ENCODE measurements at regions not wholly inside any gene's neighbourhood (a gene's known extent, or its start where the extent isn't known, plus 50 kb on each side); places are given as distances from the start of the nearest gene placed in this dataset.
A peak's percentile ranks its signal among the peaks of the same experiment; 100 is the strongest.
"Not testable (repeated sequence)": the region's sequence is repeated elsewhere in the genome, so short reads cannot be mapped to it uniquely, and the experiment has no call there.

DNA sequence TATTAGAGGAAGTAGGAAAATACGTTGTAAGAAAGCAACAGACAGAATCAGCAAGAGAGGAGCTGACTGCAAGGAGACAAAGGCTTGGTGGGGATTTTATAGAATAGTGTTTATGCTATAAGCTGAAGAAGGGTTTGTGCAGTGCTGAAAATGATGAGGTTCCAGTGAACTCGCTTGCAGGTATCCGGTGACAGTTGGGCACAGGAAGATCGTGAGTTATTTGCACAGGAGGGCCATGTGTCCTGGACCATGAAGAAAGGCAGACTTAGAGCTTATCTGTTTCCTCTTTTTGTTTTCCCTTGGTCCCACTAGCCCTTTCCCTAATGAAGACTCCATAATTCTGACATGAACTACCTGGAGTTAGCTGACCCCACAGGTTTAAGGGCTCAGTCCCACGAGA is 61.4 kb downstream of the NXNL2 start:
- no peak for DNase-seq
- in situ Hi-C loops (cut with HindIII; ENCODE audit: low pct_ligation_motif_present, low pct_unique_long_range_greater_than_20kb, low sequenced_read_pairs) = no loop called here

- no peak for DNase-seq
- in situ Hi-C loops (cut with HindIII; ENCODE audit: low pct_ligation_motif_present, low pct_unique_long_range_greater_than_20kb, low sequenced_read_pairs) = no loop called here
Observed at GRCh38 chr9:88604836-88605511, 70.0 kb downstream of the NXNL2 start.

GRCh38 chr9:88605512-88606362 is 70.8 kb downstream of the NXNL2 start:
- no peak for DNase-seq
- in situ Hi-C loops (cut with HindIII; ENCODE audit: low pct_ligation_motif_present, low pct_unique_long_range_greater_than_20kb, low sequenced_read_pairs) = no loop called here

- in situ Hi-C loops (cut with HindIII; ENCODE audit: low pct_ligation_motif_present, low pct_unique_long_range_greater_than_20kb, low sequenced_read_pairs) = no loop called here
- no peak for DNase-seq
Observed at GRCh38 chr9:88614359-88614758, 79.4 kb downstream of the NXNL2 start.

DNA sequence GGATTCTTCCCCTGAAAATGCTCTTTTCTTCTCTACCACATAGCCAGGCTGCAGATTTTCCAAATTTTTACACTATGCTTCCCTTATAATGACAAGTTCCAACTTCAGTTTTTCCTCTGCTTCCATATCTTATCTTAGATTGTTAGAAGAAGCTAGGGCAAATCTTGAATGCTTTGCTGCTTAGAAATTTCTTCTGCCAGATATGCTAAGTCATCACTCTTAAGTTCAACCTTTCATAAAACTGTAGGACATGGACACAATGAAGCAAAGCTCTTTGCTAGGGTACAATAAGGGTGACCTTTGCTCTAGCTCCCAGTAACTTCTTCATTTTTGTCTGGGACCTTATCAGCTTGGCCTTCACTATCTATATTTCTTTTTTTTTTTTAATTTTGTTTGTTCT is 88.7 kb downstream of the NXNL2 start:
- DNase-seq = no peak
- in situ Hi-C loops (cut with HindIII; ENCODE audit: low pct_ligation_motif_present, low pct_unique_long_range_greater_than_20kb, low sequenced_read_pairs) = no loop called here

DNA sequence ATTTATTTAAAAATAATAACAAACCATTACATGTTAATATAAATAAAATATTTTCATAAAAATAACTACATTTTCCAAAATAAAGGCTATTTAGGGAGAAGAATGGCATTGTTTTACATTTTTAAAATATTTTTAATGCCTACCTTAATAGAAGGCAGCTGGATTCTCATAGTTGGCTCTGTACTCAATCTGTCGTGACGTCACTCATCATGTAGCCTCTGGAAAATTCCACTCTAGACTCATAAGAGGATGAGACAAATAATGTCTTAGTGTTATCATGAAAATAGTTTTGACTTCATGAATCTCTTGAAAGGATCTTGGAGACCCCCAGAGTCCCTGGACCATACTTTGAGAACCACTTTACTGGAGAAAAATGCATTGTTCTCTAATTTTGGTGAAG is 93.1 kb downstream of the NXNL2 start:
- DNase-seq = no peak
- in situ Hi-C loops (cut with HindIII; ENCODE audit: low pct_ligation_motif_present, low pct_unique_long_range_greater_than_20kb, low sequenced_read_pairs) = no loop called here

- in situ Hi-C loops (cut with HindIII; ENCODE audit: low pct_ligation_motif_present, low pct_unique_long_range_greater_than_20kb, low sequenced_read_pairs) = no loop called here
- no peak for DNase-seq
Observed at GRCh38 chr9:88628811-88629210, 93.8 kb downstream of the NXNL2 start.

DNA sequence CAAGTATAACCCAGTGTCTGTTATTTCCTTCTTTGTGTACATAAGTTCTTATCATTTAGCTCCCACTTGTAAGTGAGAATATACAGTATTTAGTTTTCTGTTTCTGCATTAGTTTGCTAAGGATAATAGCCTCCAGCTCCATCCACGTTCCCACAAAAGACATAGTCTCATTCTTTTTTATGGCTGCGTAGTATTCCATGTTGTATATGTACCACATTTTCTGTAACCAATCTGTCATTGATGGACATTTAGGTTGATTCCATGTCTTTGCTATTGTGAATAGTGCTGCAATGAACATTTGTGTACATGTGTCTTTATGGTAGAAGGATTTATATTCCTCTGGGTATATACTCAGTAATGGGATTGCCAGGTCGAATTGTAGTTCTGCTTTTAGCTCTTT is 95.6 kb downstream of the NXNL2 start:
- in situ Hi-C loops (cut with HindIII; ENCODE audit: low pct_ligation_motif_present, low pct_unique_long_range_greater_than_20kb, low sequenced_read_pairs); DNase-seq: not testable (repeated sequence)

DNA sequence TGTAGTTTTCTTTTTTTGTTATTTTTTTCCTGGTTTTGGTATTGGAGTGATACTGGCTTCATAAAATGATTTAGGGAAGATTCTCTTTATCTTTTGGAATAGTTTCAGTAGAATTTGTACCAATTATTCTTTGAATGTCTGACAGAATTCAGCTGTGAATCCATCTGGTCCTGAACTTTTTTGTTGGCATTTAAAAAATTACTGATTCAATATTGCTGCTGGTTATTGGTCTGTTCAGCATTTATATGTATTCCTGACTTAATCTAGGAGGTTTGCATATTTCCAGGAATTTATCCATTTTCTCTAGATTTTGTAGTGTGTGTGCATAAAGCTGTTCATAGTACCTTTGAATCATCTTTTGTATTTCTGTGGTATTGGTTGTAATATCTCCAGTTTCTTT is 100.2 kb downstream of the NXNL2 start:
- DNase-seq = no peak
- in situ Hi-C loops (cut with HindIII; ENCODE audit: low pct_ligation_motif_present, low pct_unique_long_range_greater_than_20kb, low sequenced_read_pairs) = no loop called here

GRCh38 chr9:88641456-88642240 is 106.7 kb downstream of the NXNL2 start:
- DNase-seq = no peak
- in situ Hi-C loops (cut with HindIII; ENCODE audit: low pct_ligation_motif_present, low pct_unique_long_range_greater_than_20kb, low sequenced_read_pairs) = no loop called here

GRCh38 chr9:88642336-88642735 is 107.4 kb downstream of the NXNL2 start:
- DNase-seq = no peak
- in situ Hi-C loops (cut with HindIII; ENCODE audit: low pct_ligation_motif_present, low pct_unique_long_range_greater_than_20kb, low sequenced_read_pairs) = no loop called here

- DNase-seq = no peak
- in situ Hi-C loops (cut with HindIII; ENCODE audit: low pct_ligation_motif_present, low pct_unique_long_range_greater_than_20kb, low sequenced_read_pairs) = no loop called here
Observed at GRCh38 chr9:88643931-88644330, 109.0 kb downstream of the NXNL2 start.

- no peak for DNase-seq
- in situ Hi-C loops (cut with HindIII; ENCODE audit: low pct_ligation_motif_present, low pct_unique_long_range_greater_than_20kb, low sequenced_read_pairs) = no loop called here
Observed at GRCh38 chr9:88645172-88645878, 110.3 kb downstream of the NXNL2 start.

DNA sequence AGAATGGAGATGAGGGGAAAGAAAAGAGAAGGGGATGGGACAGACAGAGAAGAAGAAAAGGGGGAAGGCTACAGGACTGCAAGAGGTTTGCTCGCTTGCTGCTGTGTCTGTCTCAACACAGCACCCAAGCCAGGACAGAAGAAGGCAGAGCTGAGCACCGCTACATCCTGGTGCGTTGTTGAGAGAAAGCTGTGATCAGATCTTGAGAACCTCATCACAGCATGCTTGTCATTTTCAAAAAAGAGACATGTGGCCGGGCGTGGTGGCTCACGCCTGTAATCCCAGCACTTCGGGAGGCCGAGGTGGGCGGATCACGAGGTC is 110.9 kb downstream of the NXNL2 start:
- in situ Hi-C loops (cut with HindIII; ENCODE audit: low pct_ligation_motif_present, low pct_unique_long_range_greater_than_20kb, low sequenced_read_pairs) = no loop called here

DNA sequence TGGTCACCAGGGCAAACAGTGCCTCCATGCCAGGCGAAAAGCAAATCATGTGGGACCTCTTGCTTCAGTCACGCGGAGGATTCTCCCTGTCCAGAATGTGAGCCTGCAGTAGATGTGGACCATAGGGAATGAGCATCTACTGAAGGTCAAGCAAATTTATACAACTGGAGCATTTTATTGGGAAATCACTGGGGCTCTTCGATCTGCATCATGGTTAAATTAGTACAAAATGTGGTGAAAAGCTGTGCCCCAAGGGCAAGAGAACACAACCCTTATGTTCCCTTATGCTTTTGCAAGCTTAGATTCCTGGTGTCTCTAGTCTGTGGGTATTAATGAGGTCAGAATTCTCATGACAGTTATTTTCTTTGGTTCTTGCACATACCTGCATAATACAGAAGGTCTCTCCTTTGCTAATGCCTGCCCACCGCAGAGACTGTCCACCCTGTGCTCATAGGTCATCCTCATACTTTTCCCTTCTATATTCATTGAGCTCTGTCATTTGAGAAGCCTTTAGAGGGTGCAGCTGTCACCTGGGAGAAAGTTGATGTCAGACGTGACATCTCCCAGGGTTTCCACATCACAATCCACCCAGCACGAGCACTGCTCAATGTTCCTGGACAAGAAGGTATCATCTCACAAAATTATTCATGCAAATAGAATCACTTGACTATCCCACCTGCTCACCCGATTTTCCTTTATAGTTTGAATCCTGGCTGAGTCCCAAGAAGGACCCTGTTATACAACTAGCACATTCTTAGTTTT is 111.7 kb downstream of the NXNL2 start:
- DNase-seq = no peak
- in situ Hi-C loops (cut with HindIII; ENCODE audit: low pct_ligation_motif_present, low pct_unique_long_range_greater_than_20kb, low sequenced_read_pairs) = no loop called here

More for the DNA sequence above, 110.9 kb downstream of the NXNL2 start:
- no peak for DNase-seq

DNA sequence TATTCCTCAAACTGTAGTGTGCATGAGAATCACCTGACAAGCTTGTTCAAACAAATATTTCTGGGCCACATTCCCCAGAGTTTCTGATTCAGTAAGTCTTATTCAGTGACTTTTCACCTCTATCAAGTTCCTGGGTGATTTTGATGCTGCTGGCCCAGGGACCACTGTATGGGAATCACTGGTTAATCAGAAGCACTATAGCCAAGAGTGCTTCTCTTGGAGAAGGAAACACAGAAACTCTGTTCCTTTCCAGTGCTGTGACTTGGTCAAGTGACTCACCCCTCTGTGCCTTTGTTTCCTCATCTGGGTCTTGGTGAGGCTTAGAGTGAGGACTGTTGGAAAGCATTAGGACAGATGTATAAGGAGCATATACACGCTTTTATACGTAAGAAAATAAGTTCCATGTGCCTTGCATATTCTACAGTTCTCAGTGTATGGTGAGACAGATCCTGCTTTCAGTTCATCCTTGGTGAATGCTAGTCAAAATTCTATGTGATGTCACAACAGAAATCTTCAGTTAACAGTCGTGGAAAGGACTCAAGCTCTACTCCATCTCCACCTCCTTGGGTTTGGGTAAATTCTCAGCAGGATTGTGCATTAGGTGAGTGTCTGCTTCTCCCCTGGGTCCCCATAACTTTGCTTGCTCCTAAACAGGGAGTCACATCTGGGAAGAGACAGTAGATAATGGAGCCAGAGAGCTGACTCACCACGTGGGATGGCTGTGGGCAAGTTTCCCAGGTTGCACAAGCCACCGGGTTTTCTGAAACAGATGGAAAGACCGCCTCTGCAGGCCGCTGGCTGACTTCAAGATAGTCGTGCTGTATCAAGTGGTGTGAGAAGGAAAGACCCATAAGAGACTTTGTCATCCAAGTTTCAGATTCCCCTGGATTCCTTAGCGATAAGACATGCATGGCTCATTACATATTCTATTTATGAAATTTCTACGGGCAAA is 117.0 kb downstream of the NXNL2 start:
- peak; percentile 88 for DNase-seq

GRCh38 chr9:88652876-88653275 is 117.9 kb downstream of the NXNL2 start:
- DNase-seq = no peak
- in situ Hi-C loops (cut with HindIII; ENCODE audit: low pct_ligation_motif_present, low pct_unique_long_range_greater_than_20kb, low sequenced_read_pairs) = no loop called here

More for the DNA sequence above, 117.0 kb downstream of the NXNL2 start:
- in situ Hi-C loops (cut with HindIII; ENCODE audit: low pct_ligation_motif_present, low pct_unique_long_range_greater_than_20kb, low sequenced_read_pairs) = no loop called here

Measured in ACHN (cell line).